Heart left ventricle (tissue), 16 donors: ENCODE measurements at regions not wholly inside any gene's neighbourhood (a gene's known extent, or its start where the extent isn't known, plus 50 kb on each side); places are given as distances from the start of the nearest gene placed in this dataset.

ENCODE experiments used
- ATAC-seq, 4 donors: fragments of 200-7000 bp; cut with Tn5 transposase; one replicate each; pipeline ENCODE4 v1.9.1; 2020 to 2022; ENCODE audit warnings: moderate library complexity in 4 of 4, mild to moderate bottlenecking in 3 of 4, moderate number of reproducible peaks in 1 of 4
- DNase-seq, 5 donors: peaks; one replicate each; pipeline ENCODE4 v3.0.0-alpha.2; 2020
- H3K27ac ChIP-seq, 12 donors: fragments of 200-600 bp; sonication (generic) in 4 of 12; one replicate each; pipeline versions ENCODE4 v1.5.0 to v1.8.0; 2016 to 2022; ENCODE audit warnings: mild to moderate bottlenecking in 2 of 12
- H3K27me3 ChIP-seq, 9 donors: fragments of 200-600 bp; sonication (generic) in 2 of 9; one replicate each; pipeline versions ENCODE4 v1.5.1 to v1.8.0; 2016 to 2022; ENCODE audit warnings: mild to moderate bottlenecking in 3 of 9
- H3K36me3 ChIP-seq, 9 donors: fragments of 200-600 bp; sonication (generic) in 2 of 9; one replicate each; pipeline versions ENCODE4 v1.5.0 to v1.8.0; 2018 to 2022; ENCODE audit warnings: mild to moderate bottlenecking in 2 of 9
- H3K4me1 ChIP-seq, 12 donors: fragments of 200-600 bp; sonication (generic) in 4 of 12; one replicate each; pipeline versions ENCODE4 v1.5.0 to v1.8.0; 2016 to 2022; ENCODE audit warnings: mild to moderate bottlenecking in 3 of 12
- H3K4me3 ChIP-seq, 12 donors: fragments of 200-600 bp; sonication (generic) in 4 of 12; one replicate each; pipeline versions ENCODE4 v1.5.0 to v1.8.0; 2017 to 2022; ENCODE audit warnings: mild to moderate bottlenecking in 9 of 12, moderate library complexity in 4 of 12
- H3K9me3 ChIP-seq, 12 donors: fragments of 200-600 bp; sonication (generic) in 4 of 12; one replicate each; pipeline versions ENCODE4 v1.5.0 to v1.8.0; 2016 to 2022; ENCODE audit warnings: mild to moderate bottlenecking in 1 of 12
- CTCF ChIP-seq, 12 donors: fragments of 200-600 bp; sonication (generic) in 4 of 12; IDR thresholded peaks; one replicate each; pipeline versions ENCODE4 v1.5.0 to v1.8.0; 2018 to 2022; ENCODE audit warnings: antibody characterized with exemption in 12 of 12, mild to moderate bottlenecking in 5 of 12
- POLR2A ChIP-seq, 2 donors: fragments of 450-650 bp; IDR thresholded peaks; one replicate each; pipeline ENCODE4 v1.6.1; 2017; ENCODE audit warnings: antibody characterized with exemption in 2 of 2, mild to moderate bottlenecking in 2 of 2, moderate library complexity in 2 of 2
- WGBS, 4 donors: extraction: QIAGEN DNeasy Blood & Tissue Kit in 2 of 4; methylation state at CpG; one replicate each; pipeline versions ENCODE4 v1.1.5 to v1.1.7; 2013 to 2018; 5-methylcytosine and 5-hydroxymethylcytosine counted together
- intact Hi-C, 10 donors: fragments of 100-400 bp; cut with DNase I; formaldehyde crosslinking; loops; one replicate each; pipeline versions ENCODE4 v1.11.1 to v1.14.2; 2022
- donor health status: ischemic (EF 13 %, LVEDD 7.1; RV severe dilation, severe dysfunction).
- donor health status: healthy with polysubstance abuse.
- donor health status: DM: no; HTN: yes; CAD: no.
- donor health status: DM: no; HTN: no; CAD: no.
- donor health status: ischemic (EF 25% LVEDD 6.9; RV normal size, moderate dysfunction).
- donor health status: ischemic (EF 25% LVEDD 5.7; RV mildly dilated, moderate dysfunction).
- donor health status: healthy.
- donor health status: DM: yes; HTN: yes; CAD: no.
- donor health status: ischemic (EF 35%, LVEDD 5.7; RV mildly dilated, moderate dysfunction).
- donor health status: nonischemic (EF 11% LVEDD 7.7; RV severe dilation, severe dysfunction).
- donor health status: DM: yes; HTN: yes; CAD: no.
- donor health status: PGD.
- donor health status: ischemic (EF 29% LVEDD 5.4; RV normal size, mild dysfunction).
- donor health status: nonischemic (EF 23%, LVEDD 6.1; RV moderate dilation, normal function).

GRCh38 chr15:95825671-95826411 lies 504.7 kb upstream of the NR2F2 start:
- no peak for TF ChIP-seq CTCF (IDR thresholded peaks at IDR 0.05)
- no peak for TF ChIP-seq POLR2A (IDR thresholded peaks at IDR 0.05)
- peak in 1 of 4 donors; percentile 31 for ATAC-seq
- WGBS, 4 donors = 51 to 53% (median 52%) methylated on average over 8 of the region's 8 CpGs

GRCh38 chr15:95826412-95827195 lies 503.9 kb upstream of the NR2F2 start:
- Histone ChIP-seq H3K27me3 (no peaks in the 10 kb centered on the region), H3K9me3 (no peaks in the 10 kb centered on the region), H3K36me3 (no peaks in the 10 kb centered on the region), H3K4me1 (peaks cover 0 to 7% (median 0%) of the 10 kb centered on the region in 12 donors), H3K4me3 (no peak overlapping the region), H3K27ac (no peak overlapping the region)
- no peak for DNase-seq
- WGBS, 4 donors = 88 to 94% (median 93%) methylated on average over 8 of the region's 8 CpGs
- no peak for ATAC-seq
- intact Hi-C loops = no loop called here
- TF ChIP-seq CTCF (IDR thresholded peaks at IDR 0.05) = no peak

More at GRCh38 chr15:95825671-95826411, 504.7 kb upstream of the NR2F2 start:
- Histone ChIP-seq H3K4me3 (no peak overlapping the region), H3K4me1 (peaks cover 0 to 7% (median 0%) of the 10 kb centered on the region in 12 donors), H3K27ac (no peak overlapping the region), H3K9me3 (no peaks in the 10 kb centered on the region), H3K36me3 (no peaks in the 10 kb centered on the region), H3K27me3 (no peaks in the 10 kb centered on the region)
- no peak for DNase-seq
- intact Hi-C loops = no loop called here

GRCh38 chr15:95829062-95829461 lies 501.4 kb upstream of the NR2F2 start:
- Histone ChIP-seq H3K27ac (no peak overlapping the region), H3K9me3 (no peaks in the 10 kb centered on the region), H3K4me1 (peaks cover 0 to 7% (median 0%) of the 10 kb centered on the region in 12 donors), H3K36me3 (no peaks in the 10 kb centered on the region), H3K27me3 (no peaks in the 10 kb centered on the region), H3K4me3 (no peak overlapping the region)
- no peak for DNase-seq
- ATAC-seq = no peak
- intact Hi-C loops = no loop called here
- WGBS, 4 donors = 86 to 91% (median 89%) methylated on average over 5 of the region's 5 CpGs
- TF ChIP-seq POLR2A (IDR thresholded peaks at IDR 0.05) (no peak), CTCF (IDR thresholded peaks at IDR 0.05) (no peak)

- no peak for DNase-seq
These were observed 500.2 kb upstream of the NR2F2 start for GRCh38 chr15:95830281-95830680.

More at GRCh38 chr15:95830281-95830680, 500.2 kb upstream of the NR2F2 start:
- H3K4me3 ChIP-seq = no peak overlapping the region
- 83 to 91% (median 88%) methylated on average over 4 of the region's 4 CpGs for WGBS, 4 donors
- peaks cover 0 to 3% (median 0%) of the 10 kb centered on the region in 12 donors for H3K4me1 ChIP-seq
- no peak for ATAC-seq
- H3K27me3 ChIP-seq = no peaks in the 10 kb centered on the region
- TF ChIP-seq CTCF (IDR thresholded peaks at IDR 0.05) (no peak), POLR2A (IDR thresholded peaks at IDR 0.05) (no peak)
- no peaks in the 10 kb centered on the region for H3K9me3 ChIP-seq
- H3K36me3 ChIP-seq = no peaks in the 10 kb centered on the region
- no peak overlapping the region for H3K27ac ChIP-seq
- intact Hi-C loops = no loop called here
